ENCODE measurements at regions not wholly inside any gene's neighbourhood (a gene's known extent, or its start where the extent isn't known, plus 50 kb on each side); places are given as distances from the start of the nearest gene placed in this dataset.

- no peak for TF ChIP-seq EGR1 (IDR thresholded peaks at IDR 0.05; ENCODE audit: low read depth)
- TF ChIP-seq CTCF (IDR thresholded peaks at IDR 0.05 in 2 of 3, conservative IDR thresholded peaks at IDR 0.05 in 1 of 3; ENCODE audit: borderline replicate concordance in 1 of 3, insufficient read depth in 1 of 3, low read depth in 2 of 3, low read length in 2 of 3), result no peak
- no peak for TF ChIP-seq SP1 (IDR thresholded peaks at IDR 0.05; ENCODE audit: low read depth)
- TF ChIP-seq CEBPB (IDR thresholded peaks at IDR 0.05; ENCODE audit: low read depth), result no peak
- TF ChIP-seq SIN3A (IDR thresholded peaks at IDR 0.05; ENCODE audit: low read depth), result no peak
Observed at GRCh38 chr9:87277346-87277745, 220.3 kb upstream of the DAPK1 start (continued).

GRCh38 chr9:87278971-87279733 is 218.5 kb upstream of the DAPK1 start:
- intact Hi-C loops (cut with micrococcal nuclease), result no loop called here

More at GRCh38 chr9:87278971-87279733, 218.5 kb upstream of the DAPK1 start:
- peaks cover 26% of the 10 kb centered on the region for H3K27me3 ChIP-seq (ENCODE audit: insufficient read depth, low read length)
- H3K4me3 ChIP-seq (replicated peaks in 1 of 2; ENCODE audit: low read depth in 1 of 2, low read length in 2 of 2), result no peak overlapping the region
- H3K27ac ChIP-seq (ENCODE audit: low read depth, low read length), result no peak overlapping the region
- H3K9me2 ChIP-seq (ENCODE audit: insufficient read depth), result no peaks in the 10 kb centered on the region
- RAD21 ChIA-PET (ENCODE audit: low non-redundant PET in 1 of 2, low total read pairs in 2 of 2, uncharacterized antibody in 2 of 2, unreplicated experiment in 2 of 2), result no interaction called here
- H3K4me1 ChIP-seq (ENCODE audit: control insufficient read depth in 1 of 2, insufficient read depth in 2 of 2, low read length in 2 of 2), result no peaks in the 10 kb centered on the region
- H3K4me2 ChIP-seq (ENCODE audit: low read length), result no peak overlapping the region
- POLR2A ChIA-PET, result no interaction called here
- H3K9ac ChIP-seq (ENCODE audit: low read length), result no peak overlapping the region
- no peak for DNase-seq (ENCODE audit: low read depth, low spot score)
- CTCF ChIA-PET, result no interaction called here
- no peaks in the 10 kb centered on the region for H3K36me3 ChIP-seq (ENCODE audit: control insufficient read depth in 1 of 2, insufficient read depth in 2 of 2, low read length in 2 of 2)
- no peaks in the 10 kb centered on the region for H4K20me1 ChIP-seq (ENCODE audit: insufficient read depth)
- H3K79me2 ChIP-seq (ENCODE audit: insufficient read depth, low read length), result no peaks in the 10 kb centered on the region
- H2AFZ ChIP-seq (ENCODE audit: low read depth, low read length, poor library complexity, severe bottlenecking), result no peak overlapping the region
- BruUV-seq (replicated peaks), result no TSS peak
- TF ChIP-seq EZH2phosphoT487 (IDR thresholded peaks at IDR 0.05; ENCODE audit: borderline replicate concordance) (no peak), JUND (IDR thresholded peaks at IDR 0.05) (no peak), FOSL1 (IDR thresholded peaks at IDR 0.05; ENCODE audit: low read depth) (no peak)
- ATAC-seq, result no peak
- no peaks in the 10 kb centered on the region for H3K9me3 ChIP-seq (ENCODE audit: control insufficient read depth in 1 of 2, insufficient read depth in 1 of 2, low read depth in 1 of 2, low read length in 2 of 2)

Measured in HCT116 (cell line).